ENCODE measurements at regions not wholly inside any gene's neighbourhood (a gene's known extent, or its start where the extent isn't known, plus 50 kb on each side); places are given as distances from the start of the nearest gene placed in this dataset.

DNA sequence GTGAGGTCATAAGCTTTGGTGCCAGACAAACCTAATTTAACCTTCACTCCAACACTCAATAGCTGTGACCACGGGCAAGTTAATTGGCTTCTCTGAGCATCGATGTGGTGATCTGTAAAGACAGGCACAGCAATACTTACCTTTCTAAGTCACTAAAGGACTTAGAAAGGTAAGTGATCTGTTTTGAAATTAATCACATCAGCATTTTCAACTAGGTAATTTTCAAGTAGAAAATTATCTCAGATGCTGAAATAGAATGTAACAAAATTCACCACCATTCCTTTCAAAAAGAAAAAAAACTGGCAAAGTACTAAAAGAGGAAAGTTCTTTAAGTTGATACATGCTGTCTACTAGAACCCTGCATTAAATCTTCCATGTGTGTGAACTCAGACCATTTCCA lies 354.5 kb downstream of the ICE1 start:
- Histone ChIP-seq H3K9me3 (ENCODE audit: severe bottlenecking) (no peaks in the 10 kb centered on the region), H3K27ac (no peak overlapping the region), H3K27me3 (ENCODE audit: insufficient read depth, low read depth, severe bottlenecking) (no peaks in the 10 kb centered on the region), H3K36me3 (no peaks in the 10 kb centered on the region), H3K4me3 (ENCODE audit: low read depth, low read length) (no peak overlapping the region)
- DNase-seq, result no peak
- no peak for TF ChIP-seq CTCF (IDR thresholded peaks at IDR 0.05; ENCODE audit: low read depth, low read length)

GRCh38 chr5:5772202-5772601 lies 349.7 kb downstream of the ICE1 start:
- Histone ChIP-seq H3K36me3 (no peaks in the 10 kb centered on the region), H3K27ac (no peak overlapping the region), H3K27me3 (ENCODE audit: insufficient read depth, low read depth, severe bottlenecking) (no peaks in the 10 kb centered on the region), H3K4me3 (ENCODE audit: low read depth, low read length) (no peak overlapping the region), H3K9me3 (ENCODE audit: severe bottlenecking) (no peaks in the 10 kb centered on the region)
- no peak for DNase-seq
- TF ChIP-seq CTCF (IDR thresholded peaks at IDR 0.05; ENCODE audit: low read depth, low read length), result no peak

DNA sequence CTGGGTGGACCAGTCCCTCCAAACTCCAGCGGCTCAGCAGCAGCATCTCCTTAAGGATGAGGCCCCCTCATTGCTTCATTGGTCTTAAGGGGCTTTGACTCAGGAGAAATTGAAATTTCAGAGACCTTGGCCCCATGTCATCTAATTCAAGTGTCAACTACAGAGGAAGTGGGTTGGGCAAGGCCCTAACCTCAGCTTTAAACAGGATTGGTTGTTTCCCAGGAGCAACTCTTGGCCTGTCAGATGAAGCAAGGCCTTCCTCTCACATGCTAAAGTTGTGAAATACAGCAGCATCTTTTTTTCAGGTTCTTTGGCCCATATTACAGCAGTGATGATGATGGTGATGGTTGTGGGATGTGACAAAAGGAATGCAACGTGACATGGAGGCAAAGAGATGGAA lies 348.3 kb downstream of the ICE1 start:
- no peaks in the 10 kb centered on the region for H3K36me3 ChIP-seq
- H3K27ac ChIP-seq, result no peak overlapping the region
- no peak for DNase-seq
- TF ChIP-seq CTCF (IDR thresholded peaks at IDR 0.05; ENCODE audit: low read depth, low read length), result no peak
- no peak overlapping the region for H3K4me3 ChIP-seq (ENCODE audit: low read depth, low read length)
- no peaks in the 10 kb centered on the region for H3K27me3 ChIP-seq (ENCODE audit: insufficient read depth, low read depth, severe bottlenecking)
- no peaks in the 10 kb centered on the region for H3K9me3 ChIP-seq (ENCODE audit: severe bottlenecking)

- H3K27me3 ChIP-seq (ENCODE audit: insufficient read depth, low read depth, severe bottlenecking), result no peaks in the 10 kb centered on the region
- no peaks in the 10 kb centered on the region for H3K9me3 ChIP-seq (ENCODE audit: severe bottlenecking)
- H3K36me3 ChIP-seq, result no peaks in the 10 kb centered on the region
- no peak overlapping the region for H3K27ac ChIP-seq
- DNase-seq, result no peak
- no peak overlapping the region for H3K4me3 ChIP-seq (ENCODE audit: low read depth, low read length)
- TF ChIP-seq CTCF (IDR thresholded peaks at IDR 0.05; ENCODE audit: low read depth, low read length), result no peak
Observed at GRCh38 chr5:5767286-5767928, 344.9 kb downstream of the ICE1 start.

- no peak for TF ChIP-seq CTCF (IDR thresholded peaks at IDR 0.05; ENCODE audit: low read depth, low read length)
- Histone ChIP-seq H3K36me3 (no peaks in the 10 kb centered on the region), H3K27me3 (ENCODE audit: insufficient read depth, low read depth, severe bottlenecking) (no peaks in the 10 kb centered on the region), H3K4me3 (ENCODE audit: low read depth, low read length) (no peak overlapping the region), H3K9me3 (ENCODE audit: severe bottlenecking) (no peaks in the 10 kb centered on the region), H3K27ac (no peak overlapping the region)
- no peak for DNase-seq
Observed at GRCh38 chr5:5765066-5765850, 342.8 kb downstream of the ICE1 start.
